HG03439 (cell line): ENCODE measurements at regions not wholly inside any gene's neighbourhood (a gene's known extent, or its start where the extent isn't known, plus 50 kb on each side); places are given as distances from the start of the nearest gene placed in this dataset.
"Not testable (repeated sequence)": the region's sequence is repeated elsewhere in the genome, so short reads cannot be mapped to it uniquely, and the experiment has no call there.

ENCODE experiments used
- ATAC-seq: cut with Tn5 transposase; IDR thresholded peaks from one replicate; pipeline ENCODE4 v1.9.1; 2021; ENCODE audit warnings: mild to moderate bottlenecking, moderate library complexity; ENCODE audit not compliant: unreplicated experiment

GRCh38 chr3:72052841-72053409 is 268.0 kb upstream of the PROK2 start:
- ATAC-seq, result no peak

DNA sequence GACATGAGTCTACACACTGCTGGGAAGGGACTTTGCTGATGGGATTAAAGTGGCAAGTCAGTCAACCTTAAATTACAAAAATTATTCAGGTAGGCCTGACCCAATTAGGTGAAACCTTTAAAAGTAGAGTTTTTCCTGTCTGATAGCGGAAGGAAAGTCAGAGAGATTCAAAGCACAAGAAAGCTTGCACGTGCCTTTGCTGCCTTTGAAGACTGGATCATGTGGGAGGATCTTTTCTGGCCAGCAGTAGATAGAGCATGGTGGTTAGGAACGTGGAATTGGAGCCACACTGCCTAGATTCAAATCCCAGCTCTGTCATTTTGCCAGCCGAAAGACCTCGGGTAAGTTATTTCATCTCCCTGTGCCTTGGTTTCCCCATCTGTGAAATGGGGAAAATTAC is 265.8 kb upstream of the PROK2 start:
- ATAC-seq, result no peak

DNA sequence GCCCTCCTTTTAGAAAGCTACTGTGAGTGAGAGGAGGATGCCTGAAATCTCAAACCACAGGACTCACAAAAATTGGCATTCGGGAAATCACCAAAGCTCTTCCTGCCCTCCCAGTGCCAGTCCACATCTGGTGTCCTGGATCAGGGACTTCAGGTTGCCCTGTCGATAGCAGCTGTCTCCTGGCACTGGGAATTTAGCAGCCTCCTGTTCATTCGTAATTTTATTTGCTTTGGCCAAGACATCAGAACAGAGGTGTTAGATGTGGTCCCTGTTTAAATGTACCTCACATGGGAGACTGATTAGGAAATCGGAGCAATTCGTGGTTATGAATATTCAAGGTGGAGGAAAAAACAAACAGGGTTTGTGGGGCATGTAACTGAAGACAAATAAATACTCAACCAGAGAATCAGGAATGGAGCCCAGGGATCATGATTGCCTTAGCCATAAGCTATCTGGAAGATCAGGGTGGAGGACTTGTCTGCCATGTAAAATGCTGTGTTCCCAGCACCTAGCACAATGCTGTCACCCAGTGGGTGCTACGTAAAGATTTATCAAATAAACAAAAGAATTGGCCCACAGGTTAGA is 265.2 kb upstream of the PROK2 start:
- no peak for ATAC-seq

GRCh38 chr3:72049300-72049699 is 264.4 kb upstream of the PROK2 start:
- ATAC-seq, result no peak

- no peak for ATAC-seq
Measured at GRCh38 chr3:72048873-72049272, 263.9 kb upstream of the PROK2 start.

- no peak for ATAC-seq
Measured at GRCh38 chr3:72047221-72047871, 262.4 kb upstream of the PROK2 start.

- ATAC-seq, result no peak
Measured at GRCh38 chr3:72044231-72044855, 259.4 kb upstream of the PROK2 start.

- no peak for ATAC-seq
Measured at GRCh38 chr3:72043204-72044133, 258.5 kb upstream of the PROK2 start.

DNA sequence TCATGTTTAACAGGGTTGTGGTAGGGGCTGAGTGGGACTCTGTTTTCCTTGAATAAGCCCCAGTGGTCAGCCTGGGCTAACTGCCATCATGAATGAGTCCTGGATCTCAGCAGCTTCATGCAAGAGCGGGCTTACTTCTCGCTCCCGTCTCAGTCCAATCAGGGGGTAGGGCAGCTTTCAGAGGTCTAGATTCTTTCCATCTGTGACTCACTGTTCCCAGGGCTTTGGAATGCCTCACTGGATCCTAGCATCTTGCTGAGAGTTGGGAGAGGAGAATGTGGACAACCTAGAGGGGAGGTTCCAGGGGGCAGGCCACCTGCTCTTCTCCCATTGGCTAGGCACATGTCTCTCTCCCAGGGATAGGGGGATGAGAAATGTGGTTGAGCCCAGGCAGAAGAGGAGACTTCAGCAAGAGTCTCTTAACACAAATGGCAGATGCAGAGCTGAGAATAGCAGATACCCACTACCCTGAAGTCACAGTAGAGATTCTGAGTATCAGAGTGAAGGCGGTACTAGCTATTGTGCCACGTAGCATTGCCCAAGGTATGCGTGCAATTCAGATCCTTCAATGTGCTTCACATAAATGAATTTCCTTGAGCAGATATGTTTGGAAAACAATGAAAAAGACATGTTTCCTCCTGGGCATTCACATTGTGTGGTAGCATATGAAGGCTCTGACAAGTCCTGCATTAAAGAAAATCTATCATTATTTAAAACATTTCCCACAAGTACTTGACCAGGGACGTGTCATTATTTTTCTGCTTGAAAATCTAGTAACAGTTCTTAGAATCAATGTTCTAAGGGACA is 257.7 kb upstream of the PROK2 start:
- ATAC-seq, result no peak

- no peak for ATAC-seq
Measured at GRCh38 chr3:72041511-72041910, 256.6 kb upstream of the PROK2 start.

DNA sequence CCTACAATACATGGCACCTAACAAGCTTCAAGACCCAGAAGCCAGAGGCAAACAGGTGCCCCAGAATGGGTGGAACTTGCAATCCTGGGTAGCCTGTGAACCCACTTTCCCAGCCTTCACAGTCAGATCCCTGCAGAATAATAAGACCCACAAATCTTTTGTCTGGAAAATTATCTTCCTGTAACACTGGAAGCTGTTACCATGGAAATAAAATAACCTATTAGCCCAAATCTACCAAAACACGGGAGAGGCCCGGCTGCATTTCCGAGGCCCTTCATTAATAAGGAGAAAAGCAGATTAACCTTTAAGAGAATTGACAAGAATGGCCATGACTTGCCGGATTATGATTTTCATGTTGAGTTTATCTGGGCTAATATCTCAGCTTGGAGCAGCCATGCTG is 256.1 kb upstream of the PROK2 start:
- ATAC-seq, result no peak

- no peak for ATAC-seq
Measured at GRCh38 chr3:72039677-72040076, 254.7 kb upstream of the PROK2 start.

DNA sequence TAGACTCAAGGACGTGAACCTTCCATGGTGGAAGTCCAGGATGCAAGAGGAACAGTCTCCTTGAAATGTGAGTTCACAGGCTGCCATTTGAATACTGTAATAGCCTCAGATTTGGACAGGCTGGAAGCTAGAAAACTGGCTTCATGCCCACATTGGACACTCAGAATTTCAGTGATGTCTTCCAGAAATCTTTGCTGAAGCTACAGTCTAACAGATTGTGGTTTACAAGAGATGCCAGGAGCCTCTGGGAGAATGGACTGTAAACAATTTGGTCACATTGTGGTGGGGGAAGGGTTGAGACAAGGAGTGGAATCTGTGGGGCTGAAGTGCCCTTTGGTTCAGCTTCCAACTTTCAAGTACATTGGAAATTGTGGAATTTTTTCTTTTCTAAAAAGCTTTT is 252.0 kb upstream of the PROK2 start:
- ATAC-seq, result no peak

DNA sequence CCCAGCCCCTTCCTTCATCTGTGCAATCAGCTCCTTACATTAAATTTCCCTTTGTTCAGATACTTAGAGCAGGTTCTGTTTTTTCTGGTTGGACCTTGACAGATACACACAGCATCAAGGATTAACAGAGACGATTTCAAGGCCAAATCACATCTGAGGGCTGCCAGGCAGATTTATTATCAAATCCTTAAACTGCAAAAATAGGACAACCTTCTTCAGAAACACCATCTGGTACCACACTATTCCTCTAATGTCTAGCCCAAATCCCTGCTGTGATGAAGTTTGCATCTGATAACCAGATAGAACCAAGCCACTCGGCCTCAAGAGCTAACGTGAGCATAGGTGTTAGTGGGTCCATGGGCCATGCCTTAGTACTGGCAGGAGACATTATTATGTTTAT is 250.7 kb upstream of the PROK2 start:
- no peak for ATAC-seq

DNA sequence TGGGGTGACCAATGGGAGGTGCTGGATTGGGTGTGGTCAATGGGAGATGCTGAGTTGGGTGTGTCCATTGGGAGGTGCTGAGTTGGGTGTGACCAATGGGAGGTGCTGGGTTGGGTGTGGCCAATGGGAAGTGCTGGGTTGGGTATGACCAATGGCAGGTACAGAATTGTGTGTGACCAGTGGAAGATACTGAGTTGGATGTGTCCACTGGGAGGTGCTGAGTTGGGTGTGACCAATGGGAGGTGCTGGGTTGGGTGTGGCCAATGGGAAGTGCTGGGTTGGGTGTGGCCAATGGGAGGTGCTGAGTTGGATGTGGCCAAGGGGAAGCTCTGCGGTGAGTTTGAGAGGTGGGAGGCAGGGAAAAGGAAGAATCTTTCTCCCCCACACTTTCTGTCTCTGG is 250.0 kb upstream of the PROK2 start:
- ATAC-seq, result no peak

GRCh38 chr3:72033666-72034428 is 248.9 kb upstream of the PROK2 start:
- ATAC-seq, result no peak

DNA sequence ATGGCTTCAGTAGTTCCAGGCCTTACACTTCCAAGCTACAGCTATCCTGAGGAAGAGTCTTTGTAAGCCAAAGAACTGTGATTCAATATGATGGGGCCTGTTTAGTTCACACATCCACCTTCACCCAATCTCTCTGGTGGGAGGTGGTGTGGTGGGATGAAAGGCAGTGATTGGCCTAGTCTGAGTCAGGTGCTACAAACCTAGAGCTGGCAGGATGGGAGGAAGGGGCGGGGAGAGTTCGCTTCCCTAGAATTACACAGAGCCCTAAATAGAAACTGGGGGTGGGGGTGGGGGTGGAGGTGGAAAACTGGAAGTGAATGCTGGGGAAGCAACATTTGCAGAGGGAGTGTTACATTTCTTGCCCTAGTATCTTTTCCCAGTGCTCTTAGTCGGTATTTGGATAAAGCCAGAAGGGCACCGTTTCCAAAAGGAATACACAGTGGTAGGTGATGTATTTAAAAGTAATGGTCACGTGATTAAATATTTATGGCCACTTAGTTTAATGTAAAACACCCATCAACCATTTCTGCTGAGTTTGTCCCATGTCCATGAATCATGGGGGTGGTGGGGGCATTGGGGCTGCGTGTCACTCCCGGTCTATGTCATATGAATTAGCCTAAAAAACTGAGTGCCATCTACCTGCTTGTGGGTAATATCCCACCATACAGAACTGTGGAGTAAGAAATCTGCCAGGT is 247.6 kb upstream of the PROK2 start:
- no peak for ATAC-seq

GRCh38 chr3:72031581-72031980 is 246.6 kb upstream of the PROK2 start:
- no peak for ATAC-seq

DNA sequence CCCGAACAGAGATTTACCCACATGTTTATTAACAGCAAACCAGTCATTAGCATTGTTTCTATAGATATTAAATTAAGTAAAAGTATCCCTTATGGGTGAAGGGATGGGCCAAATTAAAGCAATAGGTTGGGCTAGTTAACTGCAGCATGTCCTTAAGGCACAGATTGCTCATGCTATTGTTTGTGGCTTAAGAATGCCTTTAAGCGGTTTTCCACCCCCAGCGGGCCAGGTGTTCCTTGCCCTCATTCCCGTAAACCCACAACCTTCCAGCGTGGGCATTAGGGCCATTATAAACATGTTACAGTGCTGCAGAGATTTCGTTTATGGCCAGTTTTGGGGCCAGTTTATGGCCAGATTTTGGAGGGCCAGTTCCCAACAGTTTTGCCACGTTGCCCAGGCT is 245.3 kb upstream of the PROK2 start:
- not testable (repeated sequence) for ATAC-seq
